GM12878 (cell line): ENCODE measurements at regions not wholly inside any gene's neighbourhood (a gene's known extent, or its start where the extent isn't known, plus 50 kb on each side); places are given as distances from the start of the nearest gene placed in this dataset.
"Not testable (repeated sequence)": the region's sequence is repeated elsewhere in the genome, so short reads cannot be mapped to it uniquely, and the experiment has no call there.

Experiments
- ATAC-seq: fragments of 200-7000 bp; cut with Tn5 transposase; 3 replicates; pipeline ENCODE4 v1.9.1; 2020; ENCODE audit warnings: mild to moderate bottlenecking, moderate library complexity
- BruUV-seq: library from RNA; stranded (reverse); fragments of 400-500 nt; replicated peaks from 2 replicates; lab custom pipeline; 2021; lab: Mats Ljungman, UMichigan
- CTCF ChIA-PET: fragments of 300-600 bp; sonication (Branson Sonifier 250); formaldehyde crosslinking; extraction: SDS; loops from one replicate; lab custom pipeline; 2021; ENCODE audit warnings: inconsistent platforms; lab: Yijun Ruan, JAX
- POLR2A ChIA-PET: fragments of 350-600 bp; formaldehyde crosslinking; extraction: SDS; loops from one replicate; lab custom pipeline; 2021; ENCODE audit warnings: inconsistent platforms; lab: Charles Lee
- RAD21 ChIA-PET: fragments of 300-600 bp; sonication (Branson Sonifier 250); formaldehyde crosslinking; loops from one replicate; lab custom pipeline; 2023; ENCODE audit warnings: antibody characterized with exemption; ENCODE audit not compliant: unreplicated experiment; lab: Charles Lee
- SMC1A ChIA-PET: fragments of 300-600 bp; sonication (Branson Sonifier 250); formaldehyde crosslinking; loops from one replicate; lab custom pipeline; 2023; ENCODE audit not compliant: unreplicated experiment, uncharacterized antibody; lab: Charles Lee
- DNase-seq: peaks from one replicate; pipeline ENCODE4 v3.0.0-alpha.2; 2011; ENCODE audit warnings: low read depth, low spot score
- FAIRE-seq: peaks from 3 replicates; lab custom pipeline; 2011; peaks lifted over from hg19 to GRCh38; lab: Jason Lieb, UNC
- H2AFZ ChIP-seq: 2 replicates; pipeline ENCODE4 v1.6.0; 2011; ENCODE audit warnings: low read depth, low read length, control low read depth; ENCODE audit not compliant: control insufficient read depth
- H3K27ac ChIP-seq: 2 replicates; pipeline ENCODE4 v1.5.1; 2011; ENCODE audit warnings: control low read depth; ENCODE audit not compliant: control insufficient read depth, insufficient read depth
- H3K27me3 ChIP-seq, 2 experiments: replicated peaks in 1 of 2; 2 replicates each; pipeline versions ENCODE4 v1.6.0 to v1.6.1; 2011; ENCODE audit warnings: low read length in 1 of 2; ENCODE audit not compliant: control insufficient read depth in 2 of 2, insufficient read depth in 2 of 2
- H3K36me3 ChIP-seq, 2 experiments: 2 replicates each; pipeline ENCODE4 v1.5.1; 2011; ENCODE audit warnings: low read length in 1 of 2; ENCODE audit not compliant: control insufficient read depth in 2 of 2, insufficient read depth in 2 of 2
- H3K4me1 ChIP-seq: 2 replicates; pipeline ENCODE4 v1.6.1; 2011; ENCODE audit warnings: mild to moderate bottlenecking, low read length, moderate library complexity, mixed read lengths; ENCODE audit not compliant: control insufficient read depth, insufficient read depth
- H3K4me2 ChIP-seq: 2 replicates; pipeline ENCODE4 v1.6.0; 2011; ENCODE audit warnings: control low read depth; ENCODE audit not compliant: control insufficient read depth, insufficient read depth
- H3K4me3 ChIP-seq: fragments of 200-600 bp; sonication (generic); 2 replicates; pipeline ENCODE4 v1.5.1; 2016
- H3K79me2 ChIP-seq: 2 replicates; pipeline ENCODE4 v1.6.0; 2011; ENCODE audit warnings: low read length; ENCODE audit not compliant: control insufficient read depth, insufficient read depth
- H3K9ac ChIP-seq: 2 replicates; pipeline ENCODE4 v1.8.0; 2011; ENCODE audit warnings: low read length, control low read depth, mixed read lengths; ENCODE audit not compliant: control insufficient read depth, insufficient read depth
- H3K9me3 ChIP-seq: replicated peaks from 3 replicates; pipeline ENCODE4 v1.5.1; 2011; ENCODE audit warnings: mild to moderate bottlenecking, low read length; ENCODE audit not compliant: control insufficient read depth, insufficient read depth
- H4K20me1 ChIP-seq: 2 replicates; pipeline ENCODE4 v1.6.0; 2011; ENCODE audit not compliant: control insufficient read depth, insufficient read depth
- WGBS: methylation state at CpG from one replicate; pipeline ENCODE4 v1.1.6; 2016; ENCODE audit warnings: low lambda C conversion rate; ENCODE audit not compliant: insufficient replicate concordance, insufficient coverage; ENCODE audit errors: missing lambda C conversion rate; 5-methylcytosine and 5-hydroxymethylcytosine counted together
- in situ Hi-C: fragments of 300-500 bp; cut with MboI; formaldehyde crosslinking; loops from 9 replicates; pipeline ENCODE4 v1.14.3; 2018; ENCODE audit warnings: mixed read lengths
- intact Hi-C: fragments of 100-400 bp; cut with micrococcal nuclease; formaldehyde crosslinking; loops from one replicate; pipeline ENCODE4 v1.14.2; 2022; ENCODE audit not compliant: unreplicated experiment

DNA sequence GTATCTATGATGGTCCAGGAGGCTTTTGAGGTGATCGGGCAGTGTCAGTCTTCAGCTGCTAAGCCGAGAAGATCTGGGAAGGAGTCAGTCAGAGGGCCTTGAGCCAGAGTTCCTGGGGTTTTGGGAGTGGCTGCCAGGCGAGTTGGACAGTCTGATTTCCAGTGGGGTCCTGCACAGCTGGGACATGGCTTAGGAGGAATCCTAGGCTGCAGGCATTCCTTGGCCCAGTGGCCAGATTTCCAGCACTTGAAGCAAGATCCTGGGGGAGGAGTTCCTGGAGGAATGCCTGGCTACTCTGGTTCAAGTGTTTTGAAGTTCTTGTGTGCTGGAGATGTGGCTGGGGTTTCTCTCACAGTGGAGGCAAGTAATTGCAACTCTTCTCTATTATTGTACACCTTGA is 271.3 kb downstream of the FGF10 start:
- BruUV-seq, H3K4me1 ChIP-seq, H3K4me3 ChIP-seq, H3K79me2 ChIP-seq, SMC1A ChIA-PET, FAIRE-seq, H3K9ac ChIP-seq, H2AFZ ChIP-seq, H4K20me1 ChIP-seq, DNase-seq, H3K9me3 ChIP-seq, RAD21 ChIA-PET, intact Hi-C loops, H3K4me2 ChIP-seq, in situ Hi-C loops, H3K27me3 ChIP-seq, ATAC-seq, CTCF ChIA-PET, H3K36me3 ChIP-seq, H3K27ac ChIP-seq, POLR2A ChIA-PET: not testable (repeated sequence)
- WGBS, result 0% methylated on average over 3 of the region's 3 CpGs

DNA sequence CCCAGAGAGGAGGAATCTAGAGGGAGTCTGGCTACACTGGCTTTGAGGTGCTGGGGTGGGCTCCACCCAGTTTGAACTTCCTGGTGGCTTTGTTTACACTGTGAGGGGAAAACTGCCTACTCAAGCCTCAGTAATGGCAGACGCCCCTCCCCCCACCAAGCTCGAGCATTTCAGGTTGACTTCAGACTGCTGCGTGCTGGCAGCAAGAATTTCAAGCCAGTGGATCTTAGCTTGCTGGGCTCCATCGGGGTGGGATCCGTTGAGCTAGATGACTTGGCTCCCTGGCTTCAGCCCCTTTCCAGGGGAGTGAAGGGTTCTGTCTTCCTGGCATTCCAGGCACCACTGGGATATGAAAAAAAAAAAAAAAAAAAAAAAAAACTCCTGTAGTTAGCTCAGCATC is 281.0 kb downstream of the FGF10 start:
- ATAC-seq, H3K79me2 ChIP-seq, H4K20me1 ChIP-seq, DNase-seq, FAIRE-seq, H3K4me3 ChIP-seq, CTCF ChIA-PET, in situ Hi-C loops, H3K4me2 ChIP-seq, intact Hi-C loops, BruUV-seq, H3K36me3 ChIP-seq, H3K27me3 ChIP-seq, H3K4me1 ChIP-seq, H3K9ac ChIP-seq, H3K9me3 ChIP-seq, H3K27ac ChIP-seq, POLR2A ChIA-PET, H2AFZ ChIP-seq, RAD21 ChIA-PET: not testable (repeated sequence)
- SMC1A ChIA-PET, result interaction anchor here (1.1 kb wide), 1 partner anchor 78 kb away, joined by 3 read pairs; no protein-coding TSS in a partner anchor
- WGBS, result 7% methylated on average over 5 of the region's 5 CpGs
